Ovary (tissue), 7 donors: ENCODE measurements at regions not wholly inside any gene's neighbourhood (a gene's known extent, or its start where the extent isn't known, plus 50 kb on each side); places are given as distances from the start of the nearest gene placed in this dataset.

Experiments used
- DNase-seq, 5 donors: peaks; one replicate each; pipeline ENCODE4 v3.0.0-alpha.2; 2019 to 2020
- H3K27ac ChIP-seq, 2 donors: fragments of 200-600 bp; one replicate each; pipeline versions ENCODE4 v1.5.1 to v1.8.0; 2019 to 2022
- H3K27me3 ChIP-seq: fragments of 200-600 bp; one replicate; pipeline ENCODE4 v1.8.0; 2022
- H3K36me3 ChIP-seq: fragments of 200-600 bp; sonication (generic); one replicate; pipeline ENCODE4 v1.5.1; 2019
- H3K4me1 ChIP-seq: one replicate; pipeline ENCODE4 v1.8.1; 2013; ENCODE audit warnings: mild to moderate bottlenecking, moderate library complexity; ENCODE audit not compliant: insufficient read depth
- H3K4me3 ChIP-seq: fragments of 200-600 bp; sonication (generic); one replicate; pipeline ENCODE4 v1.5.1; 2017
- H3K9me3 ChIP-seq, 2 donors: fragments of 200-600 bp in 1 of 2; sonication (generic) in 1 of 2; one replicate each; pipeline versions ENCODE4 v1.5.1 to v1.8.1; 2013 to 2019; ENCODE audit warnings: mild to moderate bottlenecking in 1 of 2, moderate library complexity in 1 of 2
- CTCF ChIP-seq, 3 donors: fragments of 450-650 bp in 2 of 3; fragments of 200-600 bp in 1 of 3; IDR thresholded peaks; one replicate each; pipeline versions ENCODE4 v1.5.1 to v1.8.0; 2016 to 2022; ENCODE audit warnings: antibody characterized with exemption in 3 of 3, mild to moderate bottlenecking in 1 of 3
- EP300 ChIP-seq: sonication (generic); formaldehyde crosslinking; IDR thresholded peaks from one replicate; pipeline ENCODE4 v1.6.1; 2017; ENCODE audit warnings: antibody characterized with exemption
- POLR2A ChIP-seq: fragments of 450-650 bp; IDR thresholded peaks from one replicate; pipeline ENCODE4 v1.6.1; 2017; ENCODE audit warnings: antibody characterized with exemption, mild to moderate bottlenecking, moderate library complexity
- WGBS, 3 donors: extraction: QIAGEN DNeasy Blood & Tissue Kit in 1 of 3; methylation state at CpG; one replicate each; pipeline versions ENCODE4 v1.1.5 to v1.1.7; 2013 to 2017; 5-methylcytosine and 5-hydroxymethylcytosine counted together
- intact Hi-C, 4 donors: fragments of 100-400 bp; cut with DNase I; formaldehyde crosslinking; loops; one replicate each; pipeline versions ENCODE4 v1.11.0 to v1.15.1; 2022 to 2023
- donor health status: DM: no; HTN: no; CAD: no; lungs with moderate emphysema.
- donor health status: DM: no; HTN: no; CAD: no.
- donor health status: Bipolar disorder and iron deficiency.
- donor health status: DM: no; HTN: no; CAD: no.
- donor health status: DM: yes; HTN: yes; CAD: no.

DNA sequence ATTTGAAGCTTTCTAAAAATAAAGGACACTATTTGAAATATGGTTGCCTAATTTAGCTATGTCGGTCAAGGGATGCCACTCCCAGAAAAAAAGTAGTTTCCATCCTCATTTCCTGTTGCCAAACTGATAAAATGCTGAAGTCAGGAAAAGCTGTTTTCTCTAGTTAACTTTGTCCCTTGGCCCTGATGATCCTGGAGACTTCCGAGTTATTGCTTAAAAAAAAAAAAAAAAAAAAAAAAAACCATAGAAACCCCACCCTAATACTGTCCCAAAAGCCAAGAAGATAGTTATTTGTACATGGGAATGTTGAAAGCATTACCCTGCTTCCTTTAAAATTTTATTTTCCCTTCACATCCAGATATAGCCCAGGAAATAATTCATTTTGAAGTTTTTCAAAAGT lies 236.7 kb downstream of the SOD2 start:
- no peak overlapping the region for H3K4me3 ChIP-seq
- intact Hi-C loops, result no loop called here
- H3K9me3 ChIP-seq, result no peaks in the 10 kb centered on the region
- TF ChIP-seq CTCF (IDR thresholded peaks at IDR 0.05) (no peak), POLR2A (no peak)
- peaks cover 3% of the 10 kb centered on the region for H3K4me1 ChIP-seq
- H3K27me3 ChIP-seq, result no peaks in the 10 kb centered on the region
- 3 to 11% (median 5%) methylated on average over 2 of the region's 2 CpGs for WGBS, 3 donors
- H3K36me3 ChIP-seq, result no peaks in the 10 kb centered on the region
- DNase-seq, result no peak
- H3K27ac ChIP-seq, result no peak overlapping the region

DNA sequence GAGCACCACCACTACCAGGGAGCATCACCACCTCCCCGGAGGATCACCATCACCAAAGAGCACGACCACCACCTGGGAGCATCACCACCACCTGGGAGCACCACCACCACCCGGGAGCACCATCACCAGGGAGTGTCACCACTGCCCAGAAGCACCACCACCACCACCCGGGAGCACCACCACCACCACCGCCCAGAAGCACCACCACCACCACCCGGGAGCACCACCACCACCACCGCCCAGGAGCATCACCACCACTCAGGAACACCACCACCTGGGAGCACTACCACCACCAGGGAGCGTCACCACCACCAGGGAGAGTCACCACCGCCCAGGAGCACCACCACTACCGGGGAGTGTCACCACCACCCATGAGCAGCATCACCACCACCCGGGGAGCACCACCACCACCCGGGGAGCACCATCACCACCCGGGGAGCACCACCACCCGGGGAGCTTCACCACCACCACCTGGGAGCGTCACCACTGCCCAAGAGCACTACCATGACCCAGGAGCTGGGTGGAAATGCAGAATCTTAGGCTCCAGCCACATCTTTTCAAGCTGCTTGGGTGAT lies 237.3 kb downstream of the SOD2 start:
- 89 to 90% (median 90%) methylated on average over 15 of the region's 15 CpGs for WGBS, 3 donors
- no peak for TF ChIP-seq POLR2A
- no peak for TF ChIP-seq EP300
- no peak for TF ChIP-seq CTCF (IDR thresholded peaks at IDR 0.05)
- Histone ChIP-seq H3K4me3 (no peak overlapping the region), H3K27me3 (no peaks in the 10 kb centered on the region), H3K27ac (no peak overlapping the region), H3K4me1 (peaks cover 3% of the 10 kb centered on the region), H3K9me3 (no peaks in the 10 kb centered on the region), H3K36me3 (no peaks in the 10 kb centered on the region)
- intact Hi-C loops, result no loop called here
- no peak for DNase-seq

DNA sequence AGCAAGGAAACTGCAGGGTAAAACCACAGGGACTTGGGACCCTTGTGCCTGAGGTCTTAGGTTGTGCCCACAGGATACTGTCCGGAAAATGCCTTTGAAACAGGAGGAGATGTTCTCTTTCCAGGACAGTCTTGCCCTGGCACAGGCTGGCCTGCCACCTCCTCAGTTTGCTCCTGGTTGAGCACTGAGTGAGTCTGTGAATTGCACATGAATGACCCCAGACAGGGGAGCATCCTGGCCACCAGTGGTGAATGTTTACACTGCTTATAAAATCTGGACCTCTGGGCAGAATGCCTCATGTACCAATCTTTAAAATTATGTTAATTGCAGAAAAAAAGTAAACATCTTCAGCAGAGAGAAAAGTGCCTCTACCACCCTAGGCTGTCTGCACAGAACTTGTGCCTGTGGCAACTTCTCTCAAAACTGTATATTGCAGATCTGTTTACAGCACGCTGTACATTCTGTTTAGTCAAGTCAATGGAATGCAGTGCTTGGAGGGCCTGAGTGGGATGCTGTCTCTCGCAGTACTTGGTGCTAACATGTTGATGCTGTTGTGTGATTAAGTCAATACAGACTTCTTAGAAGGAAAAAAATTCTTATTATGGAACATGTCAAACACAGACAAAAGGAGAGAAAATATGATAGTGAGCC lies 242.1 kb downstream of the SOD2 start:
- no peak for TF ChIP-seq EP300
- TF ChIP-seq POLR2A, result no peak
- no peak for TF ChIP-seq CTCF (IDR thresholded peaks at IDR 0.05)

GRCh38 chr6:159446340-159446739 lies 246.7 kb downstream of the SOD2 start:
- Histone ChIP-seq H3K36me3 (no peaks in the 10 kb centered on the region), H3K4me3 (no peak overlapping the region), H3K27ac (no peak overlapping the region), H3K27me3 (no peaks in the 10 kb centered on the region), H3K9me3 (no peaks in the 10 kb centered on the region), H3K4me1 (no peaks in the 10 kb centered on the region)
- 65 to 78% (median 70%) methylated on average over 6 of the region's 6 CpGs for WGBS, 3 donors
- TF ChIP-seq EP300 (no peak), CTCF (IDR thresholded peaks at IDR 0.05) (no peak), POLR2A (no peak)
- DNase-seq, result no peak
- intact Hi-C loops, result no loop called here

More for the DNA sequence above, 242.1 kb downstream of the SOD2 start:
- H3K27me3 ChIP-seq, result no peaks in the 10 kb centered on the region
- DNase-seq, result no peak
- intact Hi-C loops, result no loop called here
- H3K4me1 ChIP-seq, result peaks cover 2% of the 10 kb centered on the region
- H3K4me3 ChIP-seq, result no peak overlapping the region
- no peaks in the 10 kb centered on the region for H3K9me3 ChIP-seq
- no peak overlapping the region for H3K27ac ChIP-seq
- no peaks in the 10 kb centered on the region for H3K36me3 ChIP-seq
- 19 to 22% (median 20%) methylated on average over 3 of the region's 3 CpGs for WGBS, 3 donors
